NCI-H146 (cell line): ENCODE measurements at regions not wholly inside any gene's neighbourhood (a gene's known extent, or its start where the extent isn't known, plus 50 kb on each side); places are given as distances from the start of the nearest gene placed in this dataset.
"Not testable (repeated sequence)": the region's sequence is repeated elsewhere in the genome, so short reads cannot be mapped to it uniquely, and the experiment has no call there.

ENCODE experiments used
- DNase-seq: peaks from one replicate; lab custom pipeline; 2025; lab: John Stamatoyannopoulos, UW

DNA sequence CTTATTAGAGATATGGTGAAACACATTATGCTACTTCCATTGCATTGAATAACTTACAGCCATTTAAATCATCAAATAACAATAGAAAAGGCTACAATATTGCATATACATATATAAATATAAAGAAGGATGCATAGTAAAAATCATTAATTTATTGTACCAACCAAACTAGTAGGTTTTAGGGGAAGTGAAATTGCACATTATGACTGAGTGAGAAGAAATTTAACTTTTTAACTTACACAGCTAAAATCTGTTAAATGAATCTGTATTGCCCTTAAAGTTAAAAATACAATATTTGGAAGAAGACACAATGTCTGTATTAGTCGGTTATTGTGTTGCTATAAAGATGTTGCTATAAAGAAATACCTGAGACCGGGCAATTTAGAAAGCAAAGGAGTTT, 2073.7 kb upstream of the ACO1 start:
- DNase-seq, result no peak

DNA sequence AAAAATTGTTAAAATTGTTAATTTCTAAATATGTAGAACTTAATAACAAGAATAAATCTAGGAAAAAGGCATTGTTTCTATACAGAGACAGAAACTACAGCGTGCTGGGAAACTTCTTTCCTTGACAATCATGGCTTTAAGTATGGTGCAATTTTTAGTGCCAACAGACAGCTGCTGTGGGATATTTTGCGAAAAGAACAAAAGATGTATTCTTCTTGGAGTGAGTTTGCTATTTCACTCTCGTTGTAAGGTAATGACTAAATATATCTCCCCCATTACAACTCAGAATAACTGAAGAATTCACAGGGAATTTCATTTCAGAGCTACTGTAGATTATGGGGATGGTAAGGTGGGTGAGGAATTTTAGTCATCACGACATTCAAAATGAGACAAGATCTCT, 2055.0 kb upstream of the ACO1 start:
- no peak for DNase-seq

DNA sequence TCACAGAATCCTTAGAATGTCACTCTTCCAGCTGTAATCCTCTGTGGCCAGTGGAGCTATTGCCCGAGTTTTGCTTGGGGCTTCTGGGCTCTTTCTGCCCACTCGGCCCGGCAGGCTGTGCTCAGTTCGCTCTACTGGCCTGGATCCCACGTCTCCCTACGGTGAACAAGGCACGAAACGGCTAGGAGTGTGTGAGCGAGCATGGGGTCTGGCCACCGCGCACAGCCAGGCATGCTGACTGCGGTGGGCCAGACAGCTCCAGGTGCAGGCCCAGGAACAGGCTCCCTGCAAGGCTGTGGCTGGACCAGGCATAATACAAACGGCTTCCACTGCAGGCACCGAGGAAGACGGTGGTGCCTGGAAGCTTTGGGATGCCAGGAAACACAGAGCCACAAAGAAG, 2035.5 kb upstream of the ACO1 start:
- no peak for DNase-seq

DNA sequence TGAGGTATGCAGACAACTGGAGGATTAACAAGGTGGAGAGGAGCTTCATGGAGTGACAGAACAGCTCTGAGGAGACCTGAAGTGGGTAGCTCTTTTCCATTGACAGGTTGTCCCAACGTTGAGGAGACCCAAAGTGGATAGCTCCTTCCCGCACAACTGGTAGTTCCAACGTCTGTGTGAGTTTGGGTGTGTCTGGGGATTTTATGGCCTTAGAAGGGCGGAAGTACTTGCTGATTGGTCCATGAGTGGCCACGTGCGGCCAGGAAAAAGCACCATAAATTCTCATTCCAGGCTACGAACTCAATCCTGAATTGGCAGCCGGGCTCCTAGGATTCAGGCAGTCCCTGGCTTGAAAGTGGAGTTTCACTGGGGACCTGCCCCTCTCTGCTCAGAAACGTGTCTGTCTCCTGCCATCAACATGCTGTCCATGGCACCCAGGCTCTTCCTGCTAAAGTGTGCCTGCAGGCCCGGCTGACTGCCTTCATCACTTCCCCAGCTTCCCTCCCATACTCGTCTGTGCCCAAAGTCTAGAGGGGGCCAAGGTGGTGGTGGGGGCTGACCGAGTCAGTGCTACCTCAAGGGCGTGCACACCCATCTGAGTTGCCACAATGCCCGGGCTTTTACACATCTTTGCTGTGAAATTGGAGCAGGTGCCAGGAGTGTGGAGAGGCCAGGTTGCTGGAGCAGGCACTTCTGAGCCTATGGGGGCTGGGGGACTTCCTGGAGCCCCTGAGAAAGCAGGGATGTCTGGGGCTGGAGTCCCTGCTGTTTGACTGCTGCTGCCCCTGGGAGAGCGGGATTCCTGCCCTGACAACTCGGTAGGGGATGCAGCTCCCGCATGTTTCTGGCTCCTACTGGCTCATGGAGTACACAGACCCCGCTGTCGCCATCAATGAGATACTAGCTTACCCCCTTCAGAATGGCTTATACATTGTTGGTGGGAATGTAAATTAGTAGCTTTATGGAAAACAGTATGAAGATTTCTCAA, 2034.6 kb upstream of the ACO1 start:
- DNase-seq, result no peak

- no peak for DNase-seq
These were observed 2028.2 kb upstream of the ACO1 start for GRCh38 chr9:30356221-30356620.

- DNase-seq, result no peak
These were observed 2022.1 kb upstream of the ACO1 start for GRCh38 chr9:30362373-30362772.

DNA sequence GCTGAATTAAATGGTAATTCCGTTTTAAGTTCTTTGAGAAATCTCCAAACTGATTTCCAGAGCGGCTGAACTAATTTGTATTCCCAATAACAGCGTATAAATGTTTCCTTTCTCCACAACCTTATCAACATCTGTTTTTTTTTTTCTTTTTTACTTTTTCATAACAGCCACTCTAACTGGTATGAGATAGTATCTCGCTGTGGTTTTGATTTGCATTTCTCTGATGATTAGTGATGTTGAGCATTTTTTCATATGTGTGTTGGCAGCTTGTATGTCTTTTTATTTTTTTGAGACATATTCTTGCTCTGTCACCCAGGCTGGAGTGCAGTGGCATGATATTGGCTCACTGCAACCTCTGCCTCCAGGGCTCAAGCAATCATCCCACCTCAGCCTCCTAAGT, 2018.3 kb upstream of the ACO1 start:
- not testable (repeated sequence) for DNase-seq

DNA sequence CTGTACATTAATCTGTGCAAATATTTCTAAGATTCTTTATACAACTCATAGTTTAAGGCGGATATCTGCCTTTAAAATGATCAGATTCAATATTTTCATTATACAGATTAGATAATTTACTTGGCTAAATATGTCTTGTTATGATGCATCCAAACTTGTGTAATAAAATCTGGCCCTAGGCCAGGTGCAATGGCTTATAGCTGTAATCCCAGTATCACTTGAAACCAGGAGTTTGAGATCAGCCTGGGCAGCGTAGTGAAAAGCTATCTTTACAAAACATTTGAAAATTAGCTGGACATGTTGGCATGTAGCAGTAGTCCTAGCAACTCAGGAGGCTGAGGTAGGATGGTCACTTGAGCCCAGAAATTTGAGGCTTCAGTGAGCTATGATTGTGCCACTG, 2002.2 kb upstream of the ACO1 start:
- DNase-seq, result no peak

DNA sequence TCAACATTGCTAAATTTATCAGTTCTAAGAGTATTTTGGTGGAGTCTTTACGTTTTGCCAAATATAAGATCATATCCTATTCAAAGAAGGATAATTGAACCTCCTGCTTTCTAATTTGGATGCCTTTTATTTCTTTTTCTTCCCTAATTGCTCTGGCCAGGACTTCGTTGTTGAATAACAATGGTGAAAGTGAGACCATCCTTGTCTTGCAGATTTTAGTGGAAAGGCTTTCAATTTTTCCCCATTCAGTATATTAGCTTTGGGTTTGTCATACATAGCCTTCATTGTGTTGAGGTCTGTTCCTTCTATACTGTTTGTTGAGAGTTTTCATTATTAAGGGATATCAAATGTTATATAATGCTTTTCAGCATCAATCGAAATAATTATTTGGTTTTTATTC, 1974.2 kb upstream of the ACO1 start:
- no peak for DNase-seq

GRCh38 chr9:30411571-30411970, 1972.9 kb upstream of the ACO1 start:
- no peak for DNase-seq

DNA sequence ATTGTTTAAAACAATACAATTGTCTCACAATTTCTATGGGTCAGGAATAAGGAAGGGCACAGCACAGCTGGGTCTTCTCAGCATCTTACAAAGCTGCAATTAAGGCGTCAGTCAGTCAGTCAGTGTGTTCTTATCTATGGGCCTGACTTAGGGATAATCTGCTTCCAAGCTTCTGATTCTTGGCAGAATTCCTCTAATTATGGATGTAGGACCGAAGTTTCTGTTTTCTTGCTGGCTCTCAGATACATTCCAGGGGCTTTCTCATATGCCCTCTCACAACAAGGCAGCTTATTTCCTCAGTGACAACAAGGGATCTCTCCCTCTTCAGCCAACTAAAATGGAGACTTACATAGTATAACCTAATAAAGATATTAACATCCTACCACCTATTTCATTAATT, 1925.3 kb upstream of the ACO1 start:
- DNase-seq, result no peak

DNA sequence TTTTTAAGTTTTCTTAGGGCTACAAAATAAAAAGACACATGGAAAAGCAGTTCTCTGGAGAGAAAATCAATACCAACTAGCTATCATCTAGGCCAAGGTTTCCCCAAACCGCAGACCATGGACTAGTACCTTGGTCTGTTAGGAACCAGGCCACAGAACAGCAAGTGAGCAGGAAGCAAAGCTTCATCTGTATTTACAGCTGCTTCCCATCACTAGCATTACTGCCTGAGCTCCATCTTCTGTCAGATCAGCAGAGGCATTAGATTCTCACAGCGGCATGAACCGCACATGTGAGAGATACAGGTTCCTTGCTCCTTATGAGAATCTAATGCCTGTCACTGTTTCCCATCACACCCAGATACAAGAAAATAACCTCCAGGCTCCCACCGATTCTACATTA, 1907.6 kb upstream of the ACO1 start:
- DNase-seq, result no peak

DNA sequence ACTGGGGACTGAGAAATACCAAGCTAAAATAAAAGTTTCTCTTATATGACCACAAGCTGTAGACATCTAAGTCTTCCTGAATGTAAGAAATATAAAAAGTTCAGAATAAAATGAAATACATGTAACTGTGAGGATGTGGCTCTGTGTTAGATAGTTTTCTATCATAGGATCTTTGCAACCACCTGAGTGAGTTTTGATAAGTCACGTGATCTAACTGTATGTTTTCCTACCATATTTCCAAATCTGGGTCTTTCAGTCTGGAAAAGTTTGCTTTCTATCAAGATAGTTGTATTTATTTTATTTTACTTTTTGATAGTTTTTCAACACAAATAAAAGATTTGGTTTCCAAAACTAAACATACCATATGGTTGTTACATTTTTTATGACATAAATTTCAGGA, 1905.8 kb upstream of the ACO1 start:
- DNase-seq, result no peak

DNA sequence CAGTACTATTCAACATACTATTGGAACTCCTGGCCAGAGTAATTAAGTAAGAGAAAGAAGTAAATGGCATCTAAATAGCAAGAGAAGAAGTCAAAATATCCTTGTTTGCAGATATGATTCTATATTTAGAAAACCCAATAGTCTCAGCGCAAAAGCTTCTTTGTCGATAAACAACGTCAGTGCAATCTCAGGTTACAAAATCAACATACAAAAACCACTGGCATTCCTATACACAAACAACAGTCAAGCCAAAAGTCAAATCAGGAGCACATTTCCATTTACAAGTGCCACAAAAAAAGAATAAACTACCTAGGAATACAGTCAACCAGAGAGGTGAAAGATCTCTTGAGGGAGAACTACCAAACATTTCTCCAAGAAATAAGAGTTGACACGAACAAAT, 1901.9 kb upstream of the ACO1 start:
- DNase-seq, result no peak

- no peak for DNase-seq
These were observed 1899.8 kb upstream of the ACO1 start for GRCh38 chr9:30484690-30485089.

DNA sequence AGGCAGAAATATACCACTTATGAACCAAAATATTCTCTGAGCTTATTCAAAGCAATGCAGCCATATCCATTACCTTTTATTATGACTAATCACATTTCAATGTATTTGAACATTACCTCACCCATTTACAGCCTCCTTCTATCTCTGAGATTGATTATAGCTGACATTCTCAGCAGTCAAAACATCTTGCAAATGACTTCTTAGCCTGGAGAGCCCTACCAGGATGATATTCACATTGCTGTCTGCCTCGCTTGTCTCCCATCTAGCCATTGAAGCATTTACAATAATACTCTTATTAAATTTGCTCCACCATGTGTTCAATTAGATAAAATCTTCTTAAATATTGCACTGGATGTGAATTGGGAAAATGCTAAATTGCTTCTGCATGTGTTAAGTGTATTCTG, 1879.9 kb upstream of the ACO1 start:
- no peak for DNase-seq

DNA sequence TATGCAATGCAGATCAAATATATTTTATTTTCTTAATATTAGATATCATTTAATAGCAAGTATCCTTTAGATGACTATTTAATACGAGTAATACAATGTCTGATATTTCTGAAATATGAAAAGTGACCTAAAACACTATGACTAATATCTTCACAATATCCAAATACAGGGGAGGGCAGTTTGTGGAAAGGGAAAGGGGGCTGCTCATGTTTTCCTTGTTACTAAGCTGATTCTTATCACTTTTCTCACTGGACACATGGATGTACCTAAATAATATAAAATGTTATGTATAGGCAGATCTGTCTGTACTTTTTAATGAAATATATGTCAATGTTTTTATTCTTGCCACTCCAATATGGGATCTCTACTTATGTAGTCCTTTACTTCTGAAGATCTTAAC, 1879.1 kb upstream of the ACO1 start:
- no peak for DNase-seq

DNA sequence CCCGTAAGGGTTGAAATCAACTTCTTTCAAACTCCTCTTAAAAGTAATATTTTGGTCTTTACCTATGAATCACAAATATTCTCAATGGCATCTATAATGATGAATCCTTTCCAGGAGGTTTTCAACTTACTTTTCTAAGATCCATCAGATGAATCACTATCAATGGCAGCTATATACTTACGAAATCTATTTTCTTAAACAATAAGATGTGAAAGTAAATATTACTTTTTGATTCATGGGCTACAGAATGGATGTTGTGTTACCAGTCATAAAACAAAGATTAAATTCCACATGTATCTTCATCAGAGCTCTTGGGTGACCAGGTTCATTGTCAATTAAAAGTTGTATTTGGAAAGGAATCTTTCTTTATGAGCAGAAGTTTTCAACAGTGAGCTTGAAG, 1877.7 kb upstream of the ACO1 start:
- DNase-seq, result no peak

DNA sequence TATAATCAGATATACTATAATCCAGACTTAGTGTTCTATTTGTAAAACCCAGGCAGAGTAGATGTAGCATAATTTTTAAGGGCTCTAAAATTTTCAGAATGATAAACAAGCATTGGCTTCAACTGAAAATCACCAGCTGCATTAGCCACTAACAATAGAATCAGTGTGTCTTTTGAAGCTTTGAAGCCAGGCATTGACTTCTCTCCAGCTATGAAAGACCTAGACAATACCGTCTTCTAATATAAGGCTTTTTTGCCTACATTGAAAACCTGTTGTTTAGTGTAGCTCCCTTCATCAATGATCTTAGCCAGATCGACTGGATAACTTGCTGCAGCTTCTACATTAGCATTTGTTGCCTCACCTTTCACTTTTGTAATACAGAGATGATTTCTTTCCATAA, 1877.3 kb upstream of the ACO1 start:
- no peak for DNase-seq

DNA sequence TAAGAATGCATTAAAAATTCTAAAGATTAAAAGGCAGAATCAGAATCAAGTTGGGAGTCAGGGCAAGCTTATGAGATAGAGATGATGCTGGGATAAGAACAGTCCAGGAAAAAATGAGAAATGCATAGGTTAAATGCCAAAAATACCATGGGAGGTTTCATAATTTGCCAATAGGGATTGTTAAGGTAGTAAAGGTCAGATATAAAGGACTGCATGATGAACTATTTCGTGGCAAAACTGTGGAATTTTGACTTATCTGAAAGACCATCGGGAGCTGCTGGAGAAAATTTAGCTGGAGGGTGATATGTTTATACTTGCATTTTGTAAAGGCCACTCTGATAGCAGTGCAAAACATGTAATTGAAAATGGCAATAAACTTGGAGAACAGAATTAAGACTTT, 1872.8 kb upstream of the ACO1 start:
- DNase-seq, result no peak

- no peak for DNase-seq
These were observed 1865.3 kb upstream of the ACO1 start for GRCh38 chr9:30519166-30519565.

DNA sequence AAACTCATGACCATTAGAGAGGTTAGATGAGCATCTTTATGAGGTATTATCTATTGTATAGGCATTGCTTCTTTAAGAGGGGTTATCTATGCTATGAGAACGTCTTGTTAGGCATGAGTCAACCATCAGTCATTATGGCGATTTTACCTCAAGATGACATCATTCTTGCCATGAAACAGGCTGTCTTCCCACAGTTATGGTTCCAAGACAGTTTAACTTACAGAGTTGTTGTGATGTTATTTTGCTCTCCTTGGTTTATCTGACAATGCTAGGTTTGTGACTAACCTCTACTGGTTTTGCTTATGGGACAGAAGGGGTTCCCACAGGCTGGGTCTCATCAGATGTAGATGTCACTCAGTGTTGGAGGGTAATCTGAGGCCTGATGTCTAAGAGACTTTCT, 1864.7 kb upstream of the ACO1 start:
- DNase-seq, result no peak

GRCh38 chr9:30522061-30522460, 1862.4 kb upstream of the ACO1 start:
- DNase-seq, result no peak

GRCh38 chr9:30522486-30522885, 1862.0 kb upstream of the ACO1 start:
- DNase-seq, result no peak
